IMR-90 (cell line): ENCODE measurements at regions not wholly inside any gene's neighbourhood (a gene's known extent, or its start where the extent isn't known, plus 50 kb on each side); places are given as distances from the start of the nearest gene placed in this dataset.

Source experiments
- ATAC-seq: fragments of 200-7000 bp; cut with Tn5 transposase; 2 replicates; pipeline ENCODE4 v1.9.1; 2020; ENCODE audit warnings: low read depth, mild to moderate bottlenecking, moderate library complexity
- BruUV-seq: library from RNA; stranded (reverse); fragments of 400-500 nt; replicated peaks from 2 replicates; lab custom pipeline; 2021; lab: Mats Ljungman, UMichigan
- CTCF ChIA-PET: fragments of 300-600 bp; formaldehyde crosslinking; extraction: SDS; loops from one replicate; lab custom pipeline; 2021; ENCODE audit warnings: antibody characterized with exemption; lab: Yijun Ruan, JAX
- POLR2A ChIA-PET: fragments of 300-600 bp; sonication (Branson Sonifier 250); formaldehyde crosslinking; loops from one replicate; lab custom pipeline; 2022; ENCODE audit warnings: antibody characterized with exemption; ENCODE audit not compliant: unreplicated experiment; lab: Charles Lee
- DNase-seq: peaks from one replicate; pipeline ENCODE4 v3.0.0; 2013
- H2AFZ ChIP-seq: replicated peaks from 2 replicates; pipeline ENCODE3; 2013; ENCODE audit warnings: low read length, mild to moderate bottlenecking; ENCODE audit not compliant: poor library complexity
- H2AK5ac ChIP-seq: 2 replicates; pipeline ENCODE4 v1.6.1; 2013; ENCODE audit warnings: low read depth, low read length, inconsistent platforms
- H2AK9ac ChIP-seq: replicated peaks from 2 replicates; pipeline ENCODE3; 2013; ENCODE audit warnings: mild to moderate bottlenecking, low read depth, low read length, moderate library complexity; ENCODE audit not compliant: poor library complexity
- H2BK120ac ChIP-seq: 2 replicates; pipeline ENCODE4 v1.6.1; 2013; ENCODE audit warnings: low read depth, low read length, inconsistent platforms
- H2BK15ac ChIP-seq: 3 replicates; pipeline ENCODE4 v1.6.1; 2013; ENCODE audit warnings: low read depth, low read length, inconsistent platforms
- H2BK20ac ChIP-seq: 2 replicates; pipeline ENCODE4 v1.6.1; 2013; ENCODE audit warnings: low read depth, mild to moderate bottlenecking, inconsistent platforms, low read length, moderate library complexity
- H2BK5ac ChIP-seq: 2 replicates; pipeline ENCODE4 v1.6.1; 2013; ENCODE audit warnings: mild to moderate bottlenecking, low read depth, low read length, inconsistent platforms; ENCODE audit not compliant: poor library complexity, severe bottlenecking
- H3K14ac ChIP-seq: replicated peaks from 2 replicates; pipeline ENCODE4 v1.6.1; 2013; ENCODE audit warnings: low read depth, low read length, inconsistent platforms
- H3K18ac ChIP-seq: 2 replicates; pipeline ENCODE4 v1.6.1; 2013; ENCODE audit warnings: low read depth, low read length, control low read depth
- H3K23ac ChIP-seq: 2 replicates; pipeline ENCODE4 v1.6.1; 2013; ENCODE audit warnings: low read depth, low read length, inconsistent platforms
- H3K27ac ChIP-seq: 2 replicates; pipeline ENCODE4 v1.5.1; 2013; ENCODE audit warnings: mild to moderate bottlenecking, control low read depth, low read length; ENCODE audit not compliant: insufficient read depth
- H3K27me3 ChIP-seq: 2 replicates; pipeline ENCODE4 v1.6.1; 2013; ENCODE audit warnings: low read length; ENCODE audit not compliant: control insufficient read depth, insufficient read depth
- H3K36me3 ChIP-seq: 2 replicates; pipeline ENCODE4 v1.6.1; 2013; ENCODE audit warnings: low read length, mixed read lengths; ENCODE audit not compliant: control insufficient read depth, insufficient read depth
- H3K4ac ChIP-seq: 2 replicates; pipeline ENCODE4 v1.6.1; 2013; ENCODE audit warnings: low read depth, low read length, inconsistent platforms
- H3K4me1 ChIP-seq: 2 replicates; pipeline ENCODE4 v1.6.1; 2013; ENCODE audit warnings: low read length, mixed read lengths; ENCODE audit not compliant: control insufficient read depth, insufficient read depth
- H3K4me2 ChIP-seq: 2 replicates; pipeline ENCODE4 v1.6.1; 2013; ENCODE audit warnings: low read depth, mild to moderate bottlenecking, control low read depth, low read length, moderate library complexity
- H3K4me3 ChIP-seq: 2 replicates; pipeline ENCODE4 v1.5.1; 2013; ENCODE audit warnings: low read depth, mild to moderate bottlenecking, control low read depth, low read length, moderate library complexity; ENCODE audit not compliant: insufficient read depth
- H3K56ac ChIP-seq: 2 replicates; pipeline ENCODE4 v1.6.1; 2013; ENCODE audit warnings: low read length, inconsistent platforms; ENCODE audit not compliant: insufficient read depth; ENCODE audit errors: extremely low read depth
- H3K79me1 ChIP-seq, 2 experiments: 2 replicates each; pipeline ENCODE4 v1.6.1; 2013; ENCODE audit warnings: low read length in 2 of 2, inconsistent platforms in 1 of 2, low read depth in 1 of 2
- H3K9ac ChIP-seq: 2 replicates; pipeline ENCODE4 v1.6.1; 2013; ENCODE audit warnings: low read depth, low read length, control low read depth
- H3K9me1 ChIP-seq: 2 replicates; pipeline ENCODE4 v1.6.1; 2013; ENCODE audit warnings: low read length, inconsistent platforms; ENCODE audit not compliant: insufficient read depth
- H3K9me3 ChIP-seq: 2 replicates; pipeline ENCODE4 v1.6.1; 2013; ENCODE audit warnings: low read length; ENCODE audit not compliant: control insufficient read depth, insufficient read depth
- H4K20me1 ChIP-seq: 2 replicates; pipeline ENCODE4 v1.6.1; 2013; ENCODE audit warnings: low read length, inconsistent platforms; ENCODE audit not compliant: insufficient read depth
- H4K5ac ChIP-seq: 2 replicates; pipeline ENCODE4 v1.6.1; 2013; ENCODE audit warnings: mild to moderate bottlenecking, low read depth, low read length, control low read depth
- H4K8ac ChIP-seq, 2 experiments: 2 replicates each; pipeline ENCODE4 v1.6.1; 2013; ENCODE audit warnings: low read depth in 2 of 2, low read length in 2 of 2, control low read depth in 1 of 2, inconsistent platforms in 1 of 2
- H4K91ac ChIP-seq: 2 replicates; pipeline ENCODE4 v1.6.1; 2013; ENCODE audit warnings: low read depth, low read length, inconsistent platforms; ENCODE audit not compliant: insufficient read depth
- CTCF ChIP-seq: conservative IDR thresholded peaks from 2 replicates; pipeline ENCODE4 v1.5.1; 2012; ENCODE audit warnings: mild to moderate bottlenecking, low read depth, low read length, improper control_type of control experiment
- ELK1 ChIP-seq: fragments of 150-350 bp; IDR thresholded peaks from 2 replicates; pipeline ENCODE4 v1.6.1; 2016; ENCODE audit warnings: low read depth, mild to moderate bottlenecking, low read length, moderate library complexity, borderline replicate concordance
- MAFK ChIP-seq: IDR thresholded peaks from 2 replicates; pipeline ENCODE4 v1.6.1; 2012; ENCODE audit warnings: low read depth, low read length, improper control_type of control experiment
- MAZ ChIP-seq: IDR thresholded peaks from 2 replicates; pipeline ENCODE4 v1.6.1; 2012; ENCODE audit warnings: low read depth, mild to moderate bottlenecking, low read length, improper control_type of control experiment, moderate library complexity, borderline replicate concordance
- SMC3 ChIP-seq: fragments of 150-350 bp; IDR thresholded peaks from 2 replicates; pipeline ENCODE4 v1.6.1; 2016; ENCODE audit warnings: low read depth, mild to moderate bottlenecking, antibody characterized with exemption, low read length, moderate library complexity
- USF2 ChIP-seq: fragments of 150-350 bp; IDR thresholded peaks from 2 replicates; pipeline ENCODE4 v1.6.1; 2017; ENCODE audit warnings: mild to moderate bottlenecking, antibody characterized with exemption, low read length, low read depth
- WGBS, 2 experiments: methylation state at CpG; one replicate each; pipeline versions ENCODE4 v1.1.5 to v1.1.7; 2013; ENCODE audit warnings: missing lambda C conversion rate in 2 of 2; ENCODE audit not compliant: insufficient read length in 1 of 2; ENCODE audit errors: extremely low coverage in 2 of 2; 5-methylcytosine and 5-hydroxymethylcytosine counted together
- dilution Hi-C: fragments of 300-500 bp; cut with HindIII; formaldehyde crosslinking; loops from one replicate; pipeline ENCODE4 v1.14.3; 2018; ENCODE audit warnings: low sequenced_read_pairs; ENCODE audit not compliant: unreplicated experiment
- in situ Hi-C: fragments of 300-500 bp; cut with MboI; formaldehyde crosslinking; loops from 3 replicates; pipeline ENCODE4 v1.14.3; 2019; ENCODE audit warnings: low sequenced_read_pairs, inconsistent platforms, mixed read lengths
- intact Hi-C: fragments of 100-400 bp; cut with micrococcal nuclease; formaldehyde crosslinking; loops from 2 replicates; pipeline ENCODE4 v1.10.0; 2022

GRCh38 chr16:31664683-31665482 lies 137.2 kb downstream of the AHSP start:
- TF ChIP-seq CTCF (no peak), USF2 (no peak), MAZ (no peak), ELK1 (no peak), MAFK (no peak), SMC3 (no peak)
- Histone ChIP-seq H2BK15ac (no peak overlapping the region), H3K9ac (no peak overlapping the region), H3K4me1 (no peaks in the 10 kb centered on the region), H3K56ac (no peak overlapping the region), H3K18ac (no peak overlapping the region), H4K91ac (no peak overlapping the region), H2AK5ac (no peak overlapping the region), H2BK5ac (no peak overlapping the region), H3K36me3 (no peaks in the 10 kb centered on the region), H3K4ac (no peak overlapping the region), H3K9me1 (no peaks in the 10 kb centered on the region), H3K27ac (no peak overlapping the region), H4K8ac (no peak overlapping the region), H3K14ac (no peak overlapping the region), H3K27me3 (no peaks in the 10 kb centered on the region), H3K9me3 (no peaks in the 10 kb centered on the region), H2BK20ac (no peak overlapping the region), H2AFZ (no peak overlapping the region), H2AK9ac (no peak overlapping the region), H3K4me3 (no peak overlapping the region), H4K5ac (no peak overlapping the region), H3K23ac (no peak overlapping the region), H2BK120ac (no peak overlapping the region), H3K79me1 (no peaks in the 10 kb centered on the region), H3K4me2 (no peak overlapping the region), H4K20me1 (no peaks in the 10 kb centered on the region)
- DNase-seq: peak; percentile 16
- dilution Hi-C loops (no loop called here), in situ Hi-C loops (no loop called here), intact Hi-C loops (no loop called here)
- ATAC-seq: no peak
- no TSS peak for BruUV-seq
- 10% methylated on average over 2 of the region's 3 CpGs; no CpG with 5 or more reads in 1 of the 2 experiments for WGBS, 2 experiments
- ChIA-PET POLR2A (no interaction called here), CTCF (no interaction called here)
